ENCODE measurements at regions not wholly inside any gene's neighbourhood (a gene's known extent, or its start where the extent isn't known, plus 50 kb on each side); places are given as distances from the start of the nearest gene placed in this dataset.

- TF ChIP-seq, protein P1, sequence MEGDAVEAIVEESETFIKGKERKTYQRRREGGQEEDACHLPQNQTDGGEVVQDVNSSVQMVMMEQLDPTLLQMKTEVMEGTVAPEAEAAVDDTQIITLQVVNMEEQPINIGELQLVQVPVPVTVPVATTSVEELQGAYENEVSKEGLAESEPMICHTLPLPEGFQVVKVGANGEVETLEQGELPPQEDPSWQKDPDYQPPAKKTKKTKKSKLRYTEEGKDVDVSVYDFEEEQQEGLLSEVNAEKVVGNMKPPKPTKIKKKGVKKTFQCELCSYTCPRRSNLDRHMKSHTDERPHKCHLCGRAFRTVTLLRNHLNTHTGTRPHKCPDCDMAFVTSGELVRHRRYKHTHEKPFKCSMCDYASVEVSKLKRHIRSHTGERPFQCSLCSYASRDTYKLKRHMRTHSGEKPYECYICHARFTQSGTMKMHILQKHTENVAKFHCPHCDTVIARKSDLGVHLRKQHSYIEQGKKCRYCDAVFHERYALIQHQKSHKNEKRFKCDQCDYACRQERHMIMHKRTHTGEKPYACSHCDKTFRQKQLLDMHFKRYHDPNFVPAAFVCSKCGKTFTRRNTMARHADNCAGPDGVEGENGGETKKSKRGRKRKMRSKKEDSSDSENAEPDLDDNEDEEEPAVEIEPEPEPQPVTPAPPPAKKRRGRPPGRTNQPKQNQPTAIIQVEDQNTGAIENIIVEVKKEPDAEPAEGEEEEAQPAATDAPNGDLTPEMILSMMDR (IDR thresholded peaks at IDR 0.05), result no peak
- TF ChIP-seq POLR2AphosphoS5 (IDR thresholded peaks at IDR 0.05), result no peak
Measured at GRCh38 chr12:76284816-76285750, 63.1 kb downstream of the BBS10 start.
